ENCODE measurements at regions not wholly inside any gene's neighbourhood (a gene's known extent, or its start where the extent isn't known, plus 50 kb on each side); places are given as distances from the start of the nearest gene placed in this dataset.

GRCh38 chr6:153790876-153791473 is 248.1 kb upstream of the OPRM1 start:
- TF ChIP-seq RAD21 (IDR thresholded peaks at IDR 0.05; ENCODE audit: low read length) = no peak
- TF ChIP-seq CTCF (conservative IDR thresholded peaks at IDR 0.05; ENCODE audit: low read depth, low read length) = no peak
- no peak for TF ChIP-seq POLR2A (IDR thresholded peaks at IDR 0.05; ENCODE audit: low read depth, low read length)
